HG02678 (cell line): ENCODE measurements at regions not wholly inside any gene's neighbourhood (a gene's known extent, or its start where the extent isn't known, plus 50 kb on each side); places are given as distances from the start of the nearest gene placed in this dataset.
"Not testable (repeated sequence)": the region's sequence is repeated elsewhere in the genome, so short reads cannot be mapped to it uniquely, and the experiment has no call there.

ENCODE experiments used
- ATAC-seq: cut with Tn5 transposase; IDR thresholded peaks from one replicate; pipeline ENCODE4 v1.9.1; 2021; ENCODE audit warnings: mild to moderate bottlenecking, moderate library complexity; ENCODE audit not compliant: unreplicated experiment

GRCh38 chr16:64265756-64266155 is 856.1 kb downstream of the CDH11 start:
- ATAC-seq = no peak

- not testable (repeated sequence) for ATAC-seq
Measured at GRCh38 chr16:64260631-64261401, 861.0 kb downstream of the CDH11 start.

GRCh38 chr16:64254443-64255367 is 867.2 kb downstream of the CDH11 start:
- no peak for ATAC-seq

GRCh38 chr16:64253525-64253924 is 868.3 kb downstream of the CDH11 start:
- no peak for ATAC-seq

GRCh38 chr16:64253096-64253495 is 868.8 kb downstream of the CDH11 start:
- ATAC-seq = no peak

GRCh38 chr16:64251742-64252141 is 870.1 kb downstream of the CDH11 start:
- ATAC-seq = no peak

GRCh38 chr16:64250866-64251265 is 871.0 kb downstream of the CDH11 start:
- ATAC-seq = no peak

GRCh38 chr16:64242492-64242891 is 879.4 kb downstream of the CDH11 start:
- ATAC-seq = no peak

- no peak for ATAC-seq
Measured at GRCh38 chr16:64240586-64240985, 881.3 kb downstream of the CDH11 start.

- no peak for ATAC-seq
Measured at GRCh38 chr16:64238571-64238970, 883.3 kb downstream of the CDH11 start.

- ATAC-seq = no peak
Measured at GRCh38 chr16:64236316-64236715, 885.5 kb downstream of the CDH11 start.

GRCh38 chr16:64234200-64234599 is 887.7 kb downstream of the CDH11 start:
- no peak for ATAC-seq

GRCh38 chr16:64225696-64226095 is 896.2 kb downstream of the CDH11 start:
- ATAC-seq = no peak

GRCh38 chr16:64225036-64225435 is 896.8 kb downstream of the CDH11 start:
- no peak for ATAC-seq

- no peak for ATAC-seq
Measured at GRCh38 chr16:64217789-64218535, 903.9 kb downstream of the CDH11 start.

- no peak for ATAC-seq
Measured at GRCh38 chr16:64215730-64216129, 906.1 kb downstream of the CDH11 start.

GRCh38 chr16:64211331-64211730 is 910.5 kb downstream of the CDH11 start:
- no peak for ATAC-seq

- no peak for ATAC-seq
Measured at GRCh38 chr16:64206862-64207261, 915.0 kb downstream of the CDH11 start.

- no peak for ATAC-seq
Measured at GRCh38 chr16:64203126-64203525, 918.7 kb downstream of the CDH11 start.

GRCh38 chr16:64202571-64202970 is 919.3 kb downstream of the CDH11 start:
- ATAC-seq = no peak

GRCh38 chr16:64196444-64196843 is 925.4 kb downstream of the CDH11 start:
- no peak for ATAC-seq
